ENCODE measurements at regions not wholly inside any gene's neighbourhood (a gene's known extent, or its start where the extent isn't known, plus 50 kb on each side); places are given as distances from the start of the nearest gene placed in this dataset.
A peak's percentile ranks its signal among the peaks of the same experiment; 100 is the strongest.

- TF ChIP-seq TEAD4 (CRISPR knock-in tag; IDR thresholded peaks at IDR 0.05) (no peak), RELA (CRISPR knock-in tag; IDR thresholded peaks at IDR 0.05; ENCODE audit: borderline replicate concordance) (no peak), SP1 (CRISPR knock-in tag; conservative IDR thresholded peaks at IDR 0.05) (no peak), ZNF219 (CRISPR knock-in tag; IDR thresholded peaks at IDR 0.05; ENCODE audit: borderline replicate concordance) (no peak), TP53 (CRISPR knock-in tag; IDR thresholded peaks at IDR 0.05) (no peak), GRHL2 (CRISPR knock-in tag; IDR thresholded peaks at IDR 0.05; ENCODE audit: insufficient replicate concordance, severe bottlenecking) (no peak), JUN (CRISPR knock-in tag; IDR thresholded peaks at IDR 0.05) (no peak), ETV6 (CRISPR knock-in tag; IDR thresholded peaks at IDR 0.05) (no peak), JAZF1 (CRISPR knock-in tag; IDR thresholded peaks at IDR 0.05) (no peak), OVOL2 (CRISPR knock-in tag; IDR thresholded peaks at IDR 0.05; ENCODE audit: borderline replicate concordance) (no peak)
- TF ChIP-seq, protein P1, sequence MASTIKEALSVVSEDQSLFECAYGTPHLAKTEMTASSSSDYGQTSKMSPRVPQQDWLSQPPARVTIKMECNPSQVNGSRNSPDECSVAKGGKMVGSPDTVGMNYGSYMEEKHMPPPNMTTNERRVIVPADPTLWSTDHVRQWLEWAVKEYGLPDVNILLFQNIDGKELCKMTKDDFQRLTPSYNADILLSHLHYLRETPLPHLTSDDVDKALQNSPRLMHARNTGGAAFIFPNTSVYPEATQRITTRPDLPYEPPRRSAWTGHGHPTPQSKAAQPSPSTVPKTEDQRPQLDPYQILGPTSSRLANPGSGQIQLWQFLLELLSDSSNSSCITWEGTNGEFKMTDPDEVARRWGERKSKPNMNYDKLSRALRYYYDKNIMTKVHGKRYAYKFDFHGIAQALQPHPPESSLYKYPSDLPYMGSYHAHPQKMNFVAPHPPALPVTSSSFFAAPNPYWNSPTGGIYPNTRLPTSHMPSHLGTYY (CRISPR knock-in tag; IDR thresholded peaks at IDR 0.05), result no peak
- TF ChIP-seq, protein P2, sequence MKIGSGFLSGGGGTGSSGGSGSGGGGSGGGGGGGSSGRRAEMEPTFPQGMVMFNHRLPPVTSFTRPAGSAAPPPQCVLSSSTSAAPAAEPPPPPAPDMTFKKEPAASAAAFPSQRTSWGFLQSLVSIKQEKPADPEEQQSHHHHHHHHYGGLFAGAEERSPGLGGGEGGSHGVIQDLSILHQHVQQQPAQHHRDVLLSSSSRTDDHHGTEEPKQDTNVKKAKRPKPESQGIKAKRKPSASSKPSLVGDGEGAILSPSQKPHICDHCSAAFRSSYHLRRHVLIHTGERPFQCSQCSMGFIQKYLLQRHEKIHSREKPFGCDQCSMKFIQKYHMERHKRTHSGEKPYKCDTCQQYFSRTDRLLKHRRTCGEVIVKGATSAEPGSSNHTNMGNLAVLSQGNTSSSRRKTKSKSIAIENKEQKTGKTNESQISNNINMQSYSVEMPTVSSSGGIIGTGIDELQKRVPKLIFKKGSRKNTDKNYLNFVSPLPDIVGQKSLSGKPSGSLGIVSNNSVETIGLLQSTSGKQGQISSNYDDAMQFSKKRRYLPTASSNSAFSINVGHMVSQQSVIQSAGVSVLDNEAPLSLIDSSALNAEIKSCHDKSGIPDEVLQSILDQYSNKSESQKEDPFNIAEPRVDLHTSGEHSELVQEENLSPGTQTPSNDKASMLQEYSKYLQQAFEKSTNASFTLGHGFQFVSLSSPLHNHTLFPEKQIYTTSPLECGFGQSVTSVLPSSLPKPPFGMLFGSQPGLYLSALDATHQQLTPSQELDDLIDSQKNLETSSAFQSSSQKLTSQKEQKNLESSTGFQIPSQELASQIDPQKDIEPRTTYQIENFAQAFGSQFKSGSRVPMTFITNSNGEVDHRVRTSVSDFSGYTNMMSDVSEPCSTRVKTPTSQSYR (CRISPR knock-in tag; IDR thresholded peaks at IDR 0.05), result no peak
- TF ChIP-seq, protein P3, sequence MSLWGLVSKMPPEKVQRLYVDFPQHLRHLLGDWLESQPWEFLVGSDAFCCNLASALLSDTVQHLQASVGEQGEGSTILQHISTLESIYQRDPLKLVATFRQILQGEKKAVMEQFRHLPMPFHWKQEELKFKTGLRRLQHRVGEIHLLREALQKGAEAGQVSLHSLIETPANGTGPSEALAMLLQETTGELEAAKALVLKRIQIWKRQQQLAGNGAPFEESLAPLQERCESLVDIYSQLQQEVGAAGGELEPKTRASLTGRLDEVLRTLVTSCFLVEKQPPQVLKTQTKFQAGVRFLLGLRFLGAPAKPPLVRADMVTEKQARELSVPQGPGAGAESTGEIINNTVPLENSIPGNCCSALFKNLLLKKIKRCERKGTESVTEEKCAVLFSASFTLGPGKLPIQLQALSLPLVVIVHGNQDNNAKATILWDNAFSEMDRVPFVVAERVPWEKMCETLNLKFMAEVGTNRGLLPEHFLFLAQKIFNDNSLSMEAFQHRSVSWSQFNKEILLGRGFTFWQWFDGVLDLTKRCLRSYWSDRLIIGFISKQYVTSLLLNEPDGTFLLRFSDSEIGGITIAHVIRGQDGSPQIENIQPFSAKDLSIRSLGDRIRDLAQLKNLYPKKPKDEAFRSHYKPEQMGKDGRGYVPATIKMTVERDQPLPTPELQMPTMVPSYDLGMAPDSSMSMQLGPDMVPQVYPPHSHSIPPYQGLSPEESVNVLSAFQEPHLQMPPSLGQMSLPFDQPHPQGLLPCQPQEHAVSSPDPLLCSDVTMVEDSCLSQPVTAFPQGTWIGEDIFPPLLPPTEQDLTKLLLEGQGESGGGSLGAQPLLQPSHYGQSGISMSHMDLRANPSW (CRISPR knock-in tag; conservative IDR thresholded peaks at IDR 0.05; ENCODE audit: low read depth), result no peak
- TF ChIP-seq, protein P4, sequence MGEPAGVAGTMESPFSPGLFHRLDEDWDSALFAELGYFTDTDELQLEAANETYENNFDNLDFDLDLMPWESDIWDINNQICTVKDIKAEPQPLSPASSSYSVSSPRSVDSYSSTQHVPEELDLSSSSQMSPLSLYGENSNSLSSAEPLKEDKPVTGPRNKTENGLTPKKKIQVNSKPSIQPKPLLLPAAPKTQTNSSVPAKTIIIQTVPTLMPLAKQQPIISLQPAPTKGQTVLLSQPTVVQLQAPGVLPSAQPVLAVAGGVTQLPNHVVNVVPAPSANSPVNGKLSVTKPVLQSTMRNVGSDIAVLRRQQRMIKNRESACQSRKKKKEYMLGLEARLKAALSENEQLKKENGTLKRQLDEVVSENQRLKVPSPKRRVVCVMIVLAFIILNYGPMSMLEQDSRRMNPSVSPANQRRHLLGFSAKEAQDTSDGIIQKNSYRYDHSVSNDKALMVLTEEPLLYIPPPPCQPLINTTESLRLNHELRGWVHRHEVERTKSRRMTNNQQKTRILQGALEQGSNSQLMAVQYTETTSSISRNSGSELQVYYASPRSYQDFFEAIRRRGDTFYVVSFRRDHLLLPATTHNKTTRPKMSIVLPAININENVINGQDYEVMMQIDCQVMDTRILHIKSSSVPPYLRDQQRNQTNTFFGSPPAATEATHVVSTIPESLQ (CRISPR knock-in tag; IDR thresholded peaks at IDR 0.05), result no peak
- Mint-ChIP-seq H3K27ac (no peak overlapping the region), H3K4me3 (no peak overlapping the region), H3K9me3 (peaks cover 22% of the 10 kb centered on the region), H3K4me1 (peaks cover 53% of the 10 kb centered on the region), H3K27me3 (ENCODE audit: low read depth) (no peaks in the 10 kb centered on the region; the same call in 1 of the 2 replicates), H3K36me3 (peaks cover 12% of the 10 kb centered on the region)
- ChIA-PET POLR2A (no interaction called here), CTCF (interaction anchor here (1.6 kb wide), 1 partner anchor 33 kb away, joined by 6 read pairs; no protein-coding TSS in a partner anchor)
- DNase-seq (ENCODE audit: low spot score) (no peak), ATAC-seq (no peak)
Observed at GRCh38 chr2:129620411-129620810, 359.1 kb upstream of the RAB6C start.

- ChIA-PET POLR2A (no interaction called here), CTCF (no interaction called here)
- DNase-seq (ENCODE audit: low spot score) (no peak), ATAC-seq (peak; percentile 62)
- no peak overlapping the region for H3K4me3 Mint-ChIP-seq
- peak overlapping the region; percentile 29; the same call in 1 of the 2 replicates for H3K27ac Mint-ChIP-seq
- peaks cover 55% of the 10 kb centered on the region for H3K4me1 Mint-ChIP-seq
- no peak for TF ChIP-seq GTF2I (CRISPR knock-in tag; conservative IDR thresholded peaks at IDR 0.05)
- TF ChIP-seq E2F1 (CRISPR knock-in tag; IDR thresholded peaks at IDR 0.05), result no peak
- TF ChIP-seq AR (CRISPR knock-in tag; IDR thresholded peaks at IDR 0.05), result no peak
- TF ChIP-seq MXD4 (CRISPR knock-in tag; IDR thresholded peaks at IDR 0.05; ENCODE audit: borderline replicate concordance), result no peak
- no peak for TF ChIP-seq ZNF671 (CRISPR knock-in tag; IDR thresholded peaks at IDR 0.05)
- no peak for TF ChIP-seq GABPB1 (CRISPR knock-in tag; IDR thresholded peaks at IDR 0.05)
- H3K9me3 Mint-ChIP-seq, result no peaks in the 10 kb centered on the region
- H3K27me3 Mint-ChIP-seq (ENCODE audit: low read depth), result no peaks in the 10 kb centered on the region
- no peaks in the 10 kb centered on the region for H3K36me3 Mint-ChIP-seq
Observed at GRCh38 chr2:129623783-129624182, 355.7 kb upstream of the RAB6C start.
